HEK293 (cell line): ENCODE measurements at regions not wholly inside any gene's neighbourhood (a gene's known extent, or its start where the extent isn't known, plus 50 kb on each side); places are given as distances from the start of the nearest gene placed in this dataset.

Experiments
- CTCF ChIA-PET: fragments of 350-600 bp; formaldehyde crosslinking; extraction: SDS; loops from one replicate; lab custom pipeline; 2021; ENCODE audit warnings: antibody characterized with exemption; lab: Yijun Ruan, JAX
- POLR2A ChIA-PET: fragments of 300-600 bp; formaldehyde crosslinking; extraction: SDS; loops from one replicate; lab custom pipeline; 2020; ENCODE audit warnings: antibody characterized with exemption, inconsistent platforms; lab: Yijun Ruan, JAX
- H3K27ac ChIP-seq: fragments of 200-500 bp; sonication (Bioruptor generic); 2 replicates; pipeline ENCODE4 v1.5.1; 2014; ENCODE audit warnings: low read depth, low read length, control low read depth, inconsistent platforms; ENCODE audit errors: extremely low read depth
- H3K36me3 ChIP-seq, 2 experiments: fragments of 200-500 bp in 1 of 2; sonication (Bioruptor generic) in 1 of 2; 1 replicate in 1 of 2; 2 replicates in 1 of 2; pipeline ENCODE4 v1.5.1; 2014 to 2017; ENCODE audit warnings: inconsistent platforms in 2 of 2, low read length in 2 of 2; ENCODE audit not compliant: control insufficient read depth in 2 of 2, insufficient read depth in 1 of 2
- H3K4me1 ChIP-seq: fragments of 200-500 bp; sonication (Bioruptor generic); 2 replicates; pipeline ENCODE4 v1.5.1; 2014; ENCODE audit warnings: mild to moderate bottlenecking, low read length, inconsistent platforms; ENCODE audit not compliant: control insufficient read depth, insufficient read depth
- H3K4me3 ChIP-seq: 2 replicates; pipeline ENCODE4 v1.5.1; 2011; ENCODE audit warnings: low read depth, mild to moderate bottlenecking, control low read depth, low read length, moderate library complexity
- H3K9me3 ChIP-seq: fragments of 200-500 bp; sonication (Bioruptor generic); 2 replicates; pipeline ENCODE4 v1.5.1; 2014; ENCODE audit warnings: low read depth, low read length, inconsistent platforms; ENCODE audit not compliant: control insufficient read depth, insufficient read depth
- AEBP2 ChIP-seq: fragments of 450-650 bp; formaldehyde crosslinking; IDR thresholded peaks from 2 replicates; pipeline ENCODE4 v1.5.1; 2016; ENCODE audit warnings: missing biosample characterization, missing genetic modification characterization, borderline replicate concordance
- CTCF ChIP-seq: fragments of 450-650 bp; formaldehyde crosslinking; IDR thresholded peaks from 2 replicates; pipeline ENCODE4 v1.5.1; 2016; ENCODE audit warnings: missing biosample characterization, missing genetic modification characterization
- FEZF1 ChIP-seq: fragments of 450-650 bp; formaldehyde crosslinking; IDR thresholded peaks from 2 replicates; pipeline ENCODE4 v1.5.1; 2016; ENCODE audit warnings: missing biosample characterization, missing genetic modification characterization
- GLI4 ChIP-seq: fragments of 450-650 bp; formaldehyde crosslinking; IDR thresholded peaks from 2 replicates; pipeline ENCODE4 v1.5.1; 2016; ENCODE audit warnings: missing biosample characterization, missing genetic modification characterization
- KLF10 ChIP-seq: fragments of 450-650 bp; IDR thresholded peaks from 2 replicates; pipeline ENCODE4 v1.5.1; 2018; ENCODE audit warnings: missing biosample characterization, mild to moderate bottlenecking, missing genetic modification characterization
- KLF17 ChIP-seq: fragments of 450-650 bp; formaldehyde crosslinking; IDR thresholded peaks from 2 replicates; pipeline ENCODE4 v1.5.1; 2016; ENCODE audit warnings: missing biosample characterization, missing genetic modification characterization
- KLF7 ChIP-seq: fragments of 450-650 bp; formaldehyde crosslinking; IDR thresholded peaks from 2 replicates; pipeline ENCODE4 v1.5.1; 2016; ENCODE audit warnings: missing biosample characterization, missing genetic modification characterization, borderline replicate concordance
- ZBTB26 ChIP-seq: fragments of 450-650 bp; formaldehyde crosslinking; optimal IDR thresholded peaks from 2 replicates; pipeline ENCODE3; 2016; ENCODE audit warnings: missing biosample characterization, mild to moderate bottlenecking, missing genetic modification characterization
- ZNF138 ChIP-seq: fragments of 450-650 bp; formaldehyde crosslinking; IDR thresholded peaks from 2 replicates; pipeline ENCODE4 v1.5.1; 2016; ENCODE audit warnings: missing biosample characterization, missing genetic modification characterization, borderline replicate concordance
- ZNF140 ChIP-seq: fragments of 450-650 bp; formaldehyde crosslinking; IDR thresholded peaks from 2 replicates; pipeline ENCODE4 v1.5.1; 2016; ENCODE audit warnings: missing biosample characterization, missing genetic modification characterization
- ZNF169 ChIP-seq: fragments of 450-650 bp; formaldehyde crosslinking; IDR thresholded peaks from 2 replicates; pipeline ENCODE4 v1.5.1; 2016; ENCODE audit warnings: missing biosample characterization, missing genetic modification characterization
- ZNF274 ChIP-seq, 2 experiments: fragments of 200-500 bp in 1 of 2; fragments of 450-650 bp in 1 of 2; sonication (Bioruptor generic) in 1 of 2; formaldehyde crosslinking in 1 of 2; IDR thresholded peaks; 2 replicates each; pipeline versions ENCODE4 v1.5.1 to v1.6.1; 2014 to 2016; ENCODE audit warnings: borderline replicate concordance in 1 of 2, inconsistent platforms in 1 of 2, low read length in 1 of 2, missing biosample characterization in 1 of 2, missing genetic modification characterization in 1 of 2
- ZNF335 ChIP-seq: fragments of 450-650 bp; formaldehyde crosslinking; conservative IDR thresholded peaks from 2 replicates; pipeline ENCODE4 v1.5.1; 2016; ENCODE audit warnings: missing biosample characterization, missing genetic modification characterization
- ZNF366 ChIP-seq: fragments of 450-650 bp; formaldehyde crosslinking; conservative IDR thresholded peaks from 2 replicates; pipeline ENCODE4 v1.5.1; 2016; ENCODE audit warnings: missing biosample characterization, missing genetic modification characterization
- ZNF391 ChIP-seq: fragments of 450-650 bp; formaldehyde crosslinking; IDR thresholded peaks from 2 replicates; pipeline ENCODE4 v1.5.1; 2016; ENCODE audit warnings: low read depth, missing biosample characterization, missing genetic modification characterization, borderline replicate concordance
- ZNF449 ChIP-seq: fragments of 450-650 bp; formaldehyde crosslinking; IDR thresholded peaks from 2 replicates; pipeline ENCODE4 v1.5.1; 2017; ENCODE audit warnings: missing biosample characterization, mild to moderate bottlenecking, missing genetic modification characterization, moderate library complexity
- ZNF514 ChIP-seq: fragments of 450-650 bp; formaldehyde crosslinking; IDR thresholded peaks from 2 replicates; pipeline ENCODE4 v1.5.1; 2016; ENCODE audit warnings: missing biosample characterization, missing genetic modification characterization
- ZNF544 ChIP-seq: fragments of 450-650 bp; formaldehyde crosslinking; IDR thresholded peaks from 2 replicates; pipeline ENCODE4 v1.5.0; 2017; ENCODE audit warnings: missing biosample characterization, missing genetic modification characterization
- ZNF549 ChIP-seq: fragments of 450-650 bp; IDR thresholded peaks from 2 replicates; pipeline ENCODE4 v1.5.1; 2018; ENCODE audit warnings: missing biosample characterization, missing genetic modification characterization, mild to moderate bottlenecking, inconsistent platforms, moderate library complexity
- ZNF560 ChIP-seq: fragments of 450-650 bp; formaldehyde crosslinking; IDR thresholded peaks from 2 replicates; pipeline ENCODE4 v1.5.1; 2017; ENCODE audit warnings: missing biosample characterization, missing genetic modification characterization, borderline replicate concordance
- ZNF624 ChIP-seq: fragments of 450-650 bp; formaldehyde crosslinking; IDR thresholded peaks from 2 replicates; pipeline ENCODE4 v1.5.1; 2017; ENCODE audit warnings: missing biosample characterization, missing genetic modification characterization
- ZNF701 ChIP-seq: fragments of 450-650 bp; formaldehyde crosslinking; IDR thresholded peaks from 2 replicates; pipeline ENCODE4 v1.5.1; 2016; ENCODE audit warnings: missing biosample characterization, missing genetic modification characterization
- ZNF747 ChIP-seq: fragments of 450-650 bp; formaldehyde crosslinking; IDR thresholded peaks from 2 replicates; pipeline ENCODE4 v1.5.1; 2016; ENCODE audit warnings: missing biosample characterization, missing genetic modification characterization
- ZNF76 ChIP-seq: fragments of 450-650 bp; formaldehyde crosslinking; IDR thresholded peaks from 2 replicates; pipeline ENCODE4; 2016; ENCODE audit warnings: low read depth, missing biosample characterization, missing genetic modification characterization, borderline replicate concordance
- ZNF837 ChIP-seq: fragments of 450-650 bp; formaldehyde crosslinking; IDR thresholded peaks from 2 replicates; pipeline ENCODE4 v1.5.1; 2016; ENCODE audit warnings: missing biosample characterization, missing genetic modification characterization
- ZNF843 ChIP-seq: fragments of 450-650 bp; formaldehyde crosslinking; IDR thresholded peaks from 2 replicates; pipeline ENCODE4 v1.5.1; 2016; ENCODE audit warnings: missing biosample characterization, missing genetic modification characterization
- ZSCAN5A ChIP-seq: fragments of 450-650 bp; formaldehyde crosslinking; IDR thresholded peaks from 2 replicates; pipeline ENCODE4 v1.5.1; 2016; ENCODE audit warnings: missing biosample characterization, missing genetic modification characterization

GRCh38 chr13:26895808-26896466, 135.4 kb upstream of the GPR12 start:
- H3K27ac ChIP-seq, result no peak overlapping the region
- no peaks in the 10 kb centered on the region for H3K9me3 ChIP-seq
- no peaks in the 10 kb centered on the region for H3K4me1 ChIP-seq
- CTCF ChIA-PET, result no interaction called here
- H3K36me3 ChIP-seq, result no peaks in the 10 kb centered on the region
- no peak for TF ChIP-seq ZNF140 (tag by site-specific recombination)
- TF ChIP-seq ZNF274 (IDR thresholded peaks at IDR 0.05; ENCODE audit: low read length), result no peak
- no peak for TF ChIP-seq ZNF274 (tag by site-specific recombination; IDR thresholded peaks at IDR 0.05; ENCODE audit: borderline replicate concordance)
- TF ChIP-seq ZNF366 (tag by site-specific recombination), result no peak
- TF ChIP-seq ZNF335 (tag by site-specific recombination), result no peak
- TF ChIP-seq ZSCAN5A (tag by site-specific recombination), result no peak
- TF ChIP-seq ZNF701 (tag by site-specific recombination), result no peak
- TF ChIP-seq ZNF76 (tag by site-specific recombination), result no peak
- no peak for TF ChIP-seq ZNF843
- TF ChIP-seq GLI4 (tag by site-specific recombination), result no peak
- TF ChIP-seq ZNF138, result no peak
- no peak for TF ChIP-seq ZNF544 (tag by site-specific recombination)
- TF ChIP-seq ZNF391 (tag by site-specific recombination), result no peak
- TF ChIP-seq ZNF514 (tag by site-specific recombination), result no peak
- no peak for TF ChIP-seq KLF7
- no peak for TF ChIP-seq KLF10 (tag by site-specific recombination)
- no peak for TF ChIP-seq ZNF624 (tag by site-specific recombination)
- TF ChIP-seq ZNF560 (tag by site-specific recombination), result no peak
- TF ChIP-seq ZNF549 (tag by site-specific recombination), result no peak
- TF ChIP-seq ZNF747, result no peak
- POLR2A ChIA-PET, result no interaction called here
- H3K4me3 ChIP-seq, result no peak overlapping the region

GRCh38 chr13:26895081-26895807, 134.7 kb upstream of the GPR12 start:
- ChIA-PET CTCF (no interaction called here), POLR2A (no interaction called here)
- Histone ChIP-seq H3K4me3 (no peak overlapping the region), H3K4me1 (no peaks in the 10 kb centered on the region), H3K36me3 (no peaks in the 10 kb centered on the region), H3K9me3 (no peaks in the 10 kb centered on the region), H3K27ac (no peak overlapping the region)
- TF ChIP-seq ZNF169 (tag by site-specific recombination), result no peak
- TF ChIP-seq KLF17 (tag by site-specific recombination), result no peak
- TF ChIP-seq ZBTB26 (tag by site-specific recombination), result no peak
- no peak for TF ChIP-seq FEZF1 (tag by site-specific recombination)
- no peak for TF ChIP-seq ZNF837 (tag by site-specific recombination)
- TF ChIP-seq CTCF (tag by site-specific recombination), result no peak
- TF ChIP-seq ZNF449 (tag by site-specific recombination), result no peak
- TF ChIP-seq AEBP2 (tag by site-specific recombination), result no peak
